GM12872 (cell line): ENCODE measurements at regions not wholly inside any gene's neighbourhood (a gene's known extent, or its start where the extent isn't known, plus 50 kb on each side); places are given as distances from the start of the nearest gene placed in this dataset.

Source experiments
- CTCF ChIP-seq: IDR thresholded peaks from 3 replicates; pipeline ENCODE4 v1.5.1; 2011; ENCODE audit warnings: low read depth, mild to moderate bottlenecking, low read length, moderate library complexity; ENCODE audit not compliant: insufficient read depth

GRCh38 chr12:66028390-66028789 lies 102.2 kb downstream of the LLPH start:
- no peak for TF ChIP-seq CTCF

GRCh38 chr12:66025477-66025876 lies 105.1 kb downstream of the LLPH start:
- TF ChIP-seq CTCF = no peak

- no peak for TF ChIP-seq CTCF
These were observed 105.6 kb downstream of the LLPH start for GRCh38 chr12:66024949-66025348.

- no peak for TF ChIP-seq CTCF
These were observed 110.1 kb downstream of the LLPH start for GRCh38 chr12:66020481-66020880.

GRCh38 chr12:66017736-66018135 lies 112.8 kb downstream of the LLPH start:
- no peak for TF ChIP-seq CTCF
